HG03432 (cell line): ENCODE measurements at regions not wholly inside any gene's neighbourhood (a gene's known extent, or its start where the extent isn't known, plus 50 kb on each side); places are given as distances from the start of the nearest gene placed in this dataset.
"Not testable (repeated sequence)": the region's sequence is repeated elsewhere in the genome, so short reads cannot be mapped to it uniquely, and the experiment has no call there.

Experiments used
- ATAC-seq: cut with Tn5 transposase; IDR thresholded peaks from one replicate; pipeline ENCODE4 v1.9.1; 2021; ENCODE audit warnings: mild to moderate bottlenecking, moderate library complexity; ENCODE audit not compliant: unreplicated experiment

GRCh38 chr3:72028726-72029125, 243.8 kb upstream of the PROK2 start:
- ATAC-seq = not testable (repeated sequence)

GRCh38 chr3:72028307-72028706, 243.4 kb upstream of the PROK2 start:
- not testable (repeated sequence) for ATAC-seq

- not testable (repeated sequence) for ATAC-seq
Observed at GRCh38 chr3:72027728-72028127, 242.8 kb upstream of the PROK2 start.

- ATAC-seq = no peak
Observed at GRCh38 chr3:72022027-72022426, 237.1 kb upstream of the PROK2 start.

- ATAC-seq = no peak
Observed at GRCh38 chr3:72021531-72021930, 236.6 kb upstream of the PROK2 start.

- ATAC-seq = no peak
Observed at GRCh38 chr3:72018343-72018984, 233.5 kb upstream of the PROK2 start.

- ATAC-seq = no peak
Observed at GRCh38 chr3:72017935-72018334, 233.0 kb upstream of the PROK2 start.

GRCh38 chr3:72017311-72017710, 232.4 kb upstream of the PROK2 start:
- no peak for ATAC-seq

- ATAC-seq = no peak
Observed at GRCh38 chr3:72015463-72015862, 230.5 kb upstream of the PROK2 start.

GRCh38 chr3:72013084-72013483, 228.1 kb upstream of the PROK2 start:
- no peak for ATAC-seq

GRCh38 chr3:72012363-72012762, 227.4 kb upstream of the PROK2 start:
- ATAC-seq = no peak

GRCh38 chr3:72011485-72011884, 226.5 kb upstream of the PROK2 start:
- ATAC-seq = no peak

- ATAC-seq = peak; percentile 56
Observed at GRCh38 chr3:72009851-72010443, 225.0 kb upstream of the PROK2 start.

GRCh38 chr3:72008226-72008996, 223.5 kb upstream of the PROK2 start:
- no peak for ATAC-seq

GRCh38 chr3:72006631-72007556, 221.9 kb upstream of the PROK2 start:
- ATAC-seq = no peak

- no peak for ATAC-seq
Observed at GRCh38 chr3:72004749-72005292, 219.9 kb upstream of the PROK2 start.

- ATAC-seq = no peak
Observed at GRCh38 chr3:72003936-72004335, 219.0 kb upstream of the PROK2 start.

- no peak for ATAC-seq
Observed at GRCh38 chr3:72001758-72002157, 216.8 kb upstream of the PROK2 start.

GRCh38 chr3:71998995-71999673, 214.2 kb upstream of the PROK2 start:
- no peak for ATAC-seq

- no peak for ATAC-seq
Observed at GRCh38 chr3:71997066-71997653, 212.2 kb upstream of the PROK2 start.
